ENCODE measurements at regions not wholly inside any gene's neighbourhood (a gene's known extent, or its start where the extent isn't known, plus 50 kb on each side); places are given as distances from the start of the nearest gene placed in this dataset.

GRCh38 chr1:217134857-217135568 is 411.8 kb upstream of the ESRRG start:
- TF ChIP-seq CHD2 (IDR thresholded peaks at IDR 0.05; ENCODE audit: low read length, partially characterized antibody) (no peak), CTCF (IDR thresholded peaks at IDR 0.05) (no peak), EHF (CRISPR knock-in tag; IDR thresholded peaks at IDR 0.05) (no peak), POLR2A (IDR thresholded peaks at IDR 0.05; ENCODE audit: low read length) (no peak), KDM1A (IDR thresholded peaks at IDR 0.05; ENCODE audit: low read depth) (no peak), ESRRA (IDR thresholded peaks at IDR 0.05; ENCODE audit: borderline replicate concordance, low read length) (no peak), CEBPB (IDR thresholded peaks at IDR 0.05) (no peak), MAFK (IDR thresholded peaks at IDR 0.05; ENCODE audit: partially characterized antibody) (no peak), MYC (IDR thresholded peaks at IDR 0.05; ENCODE audit: borderline replicate concordance, low read length) (no peak), POLR2AphosphoS2 (conservative IDR thresholded peaks at IDR 0.05; ENCODE audit: low read length) (no peak), NR3C1 (IDR thresholded peaks at IDR 0.05) (no peak)
- TF ChIP-seq, protein P1, sequence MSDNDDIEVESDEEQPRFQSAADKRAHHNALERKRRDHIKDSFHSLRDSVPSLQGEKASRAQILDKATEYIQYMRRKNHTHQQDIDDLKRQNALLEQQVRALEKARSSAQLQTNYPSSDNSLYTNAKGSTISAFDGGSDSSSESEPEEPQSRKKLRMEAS (IDR thresholded peaks at IDR 0.05) = no peak

Measured in A549 (cell line).